Caco-2 (cell line): ENCODE measurements at regions not wholly inside any gene's neighbourhood (a gene's known extent, or its start where the extent isn't known, plus 50 kb on each side); places are given as distances from the start of the nearest gene placed in this dataset.

Experiments
- BruUV-seq: library from RNA; stranded (reverse); fragments of 400-500 nt; replicated peaks from 2 replicates; lab custom pipeline; 2021; lab: Mats Ljungman, UMichigan
- CTCF ChIA-PET: fragments of 300-600 bp; sonication (Branson Sonifier 250); formaldehyde crosslinking; loops from one replicate; lab custom pipeline; 2022; ENCODE audit warnings: antibody characterized with exemption; lab: Charles Lee
- POLR2A ChIA-PET: fragments of 300-600 bp; sonication (Branson Sonifier 250); formaldehyde crosslinking; loops from one replicate; lab custom pipeline; 2022; ENCODE audit warnings: antibody characterized with exemption; lab: Charles Lee
- DNase-seq, 2 experiments: peaks; one replicate each; pipeline versions ENCODE4 v3.0.0 to v3.0.0-alpha.2; 2020 to 2022
- H3K27me3 ChIP-seq: replicated peaks from 2 replicates; pipeline ENCODE4 v1.6.0; 2011; ENCODE audit warnings: low read length; ENCODE audit not compliant: control insufficient read depth, insufficient read depth
- H3K36me3 ChIP-seq: 2 replicates; pipeline ENCODE4 v1.5.1; 2011; ENCODE audit warnings: low read length; ENCODE audit not compliant: control insufficient read depth, insufficient read depth
- H3K4me1 ChIP-seq: fragments of 250-450 bp; sonication (Bioruptor Pico); 2 replicates; pipeline ENCODE4 v1.5.1; 2020; ENCODE audit warnings: mild to moderate bottlenecking
- H3K4me3 ChIP-seq: 2 replicates; pipeline ENCODE4 v1.5.1; 2011; ENCODE audit warnings: low read depth, mild to moderate bottlenecking, control low read depth, low read length
- H3K9me3 ChIP-seq: fragments of 250-450 bp; sonication (Bioruptor Pico); 2 replicates; pipeline ENCODE4 v1.5.1; 2020; ENCODE audit warnings: mild to moderate bottlenecking, moderate library complexity
- H3K27ac Mint-ChIP-seq: one replicate; pipeline ENCODE4 v1.8.0; 2022; ENCODE audit warnings: mixed read lengths; ENCODE audit not compliant: unreplicated experiment
- H3K27me3 Mint-ChIP-seq: one replicate; pipeline ENCODE4 v1.8.0; 2022; ENCODE audit warnings: mixed read lengths; ENCODE audit not compliant: insufficient read depth, unreplicated experiment
- H3K36me3 Mint-ChIP-seq: one replicate; pipeline ENCODE4 v1.8.0; 2022; ENCODE audit warnings: mild to moderate bottlenecking, mixed read lengths; ENCODE audit not compliant: insufficient read depth, unreplicated experiment
- H3K4me1 Mint-ChIP-seq: one replicate; pipeline ENCODE4 v1.8.0; 2022; ENCODE audit warnings: low read depth, mixed read lengths; ENCODE audit not compliant: unreplicated experiment
- H3K4me3 Mint-ChIP-seq: one replicate; pipeline ENCODE4 v1.8.0; 2022; ENCODE audit warnings: mild to moderate bottlenecking, moderate library complexity, mixed read lengths; ENCODE audit not compliant: unreplicated experiment
- H3K9me3 Mint-ChIP-seq: one replicate; pipeline ENCODE4 v1.8.0; 2022; ENCODE audit warnings: mixed read lengths; ENCODE audit not compliant: unreplicated experiment
- intact Hi-C: fragments of 100-400 bp; cut with micrococcal nuclease; formaldehyde crosslinking; loops from one replicate; pipeline ENCODE4 v1.10.0; 2022; ENCODE audit not compliant: unreplicated experiment
- TF ChIP-seq, protein P1 (sequence below), 2 experiments: fragments of 200-600 bp in 1 of 2; IDR thresholded peaks; 1 replicate in 1 of 2; 2 replicates in 1 of 2; pipeline versions ENCODE4 v1.5.1 to v1.8.0; 2011 to 2022; ENCODE audit warnings: antibody characterized with exemption in 1 of 2, control low read depth in 1 of 2, inconsistent platforms in 1 of 2, low read depth in 1 of 2, low read length in 1 of 2, mild to moderate bottlenecking in 1 of 2, moderate library complexity in 1 of 2; ENCODE audit not compliant: insufficient read depth in 1 of 2, severe bottlenecking in 1 of 2, unreplicated experiment in 1 of 2

DNA sequence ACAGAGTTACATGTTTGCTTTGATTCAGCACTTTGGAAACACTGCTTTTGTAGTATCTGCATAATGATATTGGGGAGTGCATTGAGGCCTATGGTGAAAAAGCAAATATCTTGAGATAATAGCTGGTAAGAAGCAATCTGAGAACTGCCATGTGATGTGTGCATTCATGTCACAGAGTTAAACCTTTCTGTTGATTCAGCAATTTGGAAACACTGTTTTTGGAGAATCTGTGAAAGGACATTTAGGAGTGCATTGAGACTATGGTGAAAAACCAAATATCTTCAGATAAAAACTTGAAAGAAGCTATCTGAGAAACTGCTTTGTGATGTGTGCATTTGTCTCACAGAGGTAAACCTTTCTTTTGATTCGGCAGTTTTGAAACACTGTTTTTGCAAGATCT, 346.8 kb downstream of the OR4C45 start:
- no peaks in the 10 kb centered on the region for H3K36me3 Mint-ChIP-seq
- intact Hi-C loops: no loop called here

DNA sequence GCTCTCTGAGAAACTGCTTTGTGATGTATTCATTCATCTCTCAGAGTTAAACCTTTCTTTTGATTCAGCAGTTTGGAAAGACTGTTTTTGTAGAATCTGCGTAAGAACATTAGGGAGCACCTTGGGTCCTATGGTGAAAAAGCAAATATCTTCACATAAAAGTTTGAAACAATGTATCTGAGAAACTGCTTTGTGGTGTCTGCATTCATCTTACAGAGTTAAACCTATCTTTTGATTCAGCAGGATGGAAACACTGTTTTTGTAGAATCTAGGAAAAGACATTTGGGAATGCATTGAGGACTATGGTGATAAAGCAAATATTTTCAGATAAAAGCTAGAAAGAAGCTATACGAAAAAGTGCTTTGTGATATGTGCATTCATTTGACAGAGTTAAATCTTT, 361.3 kb downstream of the OR4C45 start:
- no peak for DNase-seq
- Mint-ChIP-seq H3K4me1 (no peaks in the 10 kb centered on the region), H3K27ac (no peak overlapping the region), H3K9me3 (peaks cover 16% of the 10 kb centered on the region), H3K36me3 (no peaks in the 10 kb centered on the region), H3K27me3 (no peaks in the 10 kb centered on the region), H3K4me3 (no peak overlapping the region)
- BruUV-seq: no TSS peak
- Histone ChIP-seq H3K4me3 (no peak overlapping the region), H3K36me3 (no peaks in the 10 kb centered on the region), H3K27me3 (no peaks in the 10 kb centered on the region), H3K4me1 (no peaks in the 10 kb centered on the region), H3K9me3 (peaks cover 46% of the 10 kb centered on the region)
- ChIA-PET POLR2A (no interaction called here), CTCF (no interaction called here)
- intact Hi-C loops: no loop called here
- TF ChIP-seq, protein P1, sequence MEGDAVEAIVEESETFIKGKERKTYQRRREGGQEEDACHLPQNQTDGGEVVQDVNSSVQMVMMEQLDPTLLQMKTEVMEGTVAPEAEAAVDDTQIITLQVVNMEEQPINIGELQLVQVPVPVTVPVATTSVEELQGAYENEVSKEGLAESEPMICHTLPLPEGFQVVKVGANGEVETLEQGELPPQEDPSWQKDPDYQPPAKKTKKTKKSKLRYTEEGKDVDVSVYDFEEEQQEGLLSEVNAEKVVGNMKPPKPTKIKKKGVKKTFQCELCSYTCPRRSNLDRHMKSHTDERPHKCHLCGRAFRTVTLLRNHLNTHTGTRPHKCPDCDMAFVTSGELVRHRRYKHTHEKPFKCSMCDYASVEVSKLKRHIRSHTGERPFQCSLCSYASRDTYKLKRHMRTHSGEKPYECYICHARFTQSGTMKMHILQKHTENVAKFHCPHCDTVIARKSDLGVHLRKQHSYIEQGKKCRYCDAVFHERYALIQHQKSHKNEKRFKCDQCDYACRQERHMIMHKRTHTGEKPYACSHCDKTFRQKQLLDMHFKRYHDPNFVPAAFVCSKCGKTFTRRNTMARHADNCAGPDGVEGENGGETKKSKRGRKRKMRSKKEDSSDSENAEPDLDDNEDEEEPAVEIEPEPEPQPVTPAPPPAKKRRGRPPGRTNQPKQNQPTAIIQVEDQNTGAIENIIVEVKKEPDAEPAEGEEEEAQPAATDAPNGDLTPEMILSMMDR (IDR thresholded peaks at IDR 0.05; ENCODE audit: insufficient read depth in 1 of 2, low read depth in 1 of 2, low read length in 1 of 2, severe bottlenecking in 1 of 2, unreplicated experiment in 1 of 2): no peak

More for the DNA sequence above, 346.8 kb downstream of the OR4C45 start:
- Mint-ChIP-seq H3K4me3 (no peak overlapping the region), H3K27ac (no peak overlapping the region), H3K4me1 (no peaks in the 10 kb centered on the region), H3K27me3 (no peaks in the 10 kb centered on the region), H3K9me3 (peaks cover 8% of the 10 kb centered on the region)
- TF ChIP-seq, protein P1 (IDR thresholded peaks at IDR 0.05; ENCODE audit: insufficient read depth in 1 of 2, low read depth in 1 of 2, low read length in 1 of 2, severe bottlenecking in 1 of 2, unreplicated experiment in 1 of 2): no peak
- ChIA-PET POLR2A (no interaction called here), CTCF (no interaction called here)
- peaks cover 42% of the 10 kb centered on the region for H3K9me3 ChIP-seq
- H3K4me1 ChIP-seq: no peaks in the 10 kb centered on the region
- no peak for DNase-seq
- H3K27me3 ChIP-seq: no peaks in the 10 kb centered on the region
- no peak overlapping the region for H3K4me3 ChIP-seq
- no TSS peak for BruUV-seq
- no peaks in the 10 kb centered on the region for H3K36me3 ChIP-seq

DNA sequence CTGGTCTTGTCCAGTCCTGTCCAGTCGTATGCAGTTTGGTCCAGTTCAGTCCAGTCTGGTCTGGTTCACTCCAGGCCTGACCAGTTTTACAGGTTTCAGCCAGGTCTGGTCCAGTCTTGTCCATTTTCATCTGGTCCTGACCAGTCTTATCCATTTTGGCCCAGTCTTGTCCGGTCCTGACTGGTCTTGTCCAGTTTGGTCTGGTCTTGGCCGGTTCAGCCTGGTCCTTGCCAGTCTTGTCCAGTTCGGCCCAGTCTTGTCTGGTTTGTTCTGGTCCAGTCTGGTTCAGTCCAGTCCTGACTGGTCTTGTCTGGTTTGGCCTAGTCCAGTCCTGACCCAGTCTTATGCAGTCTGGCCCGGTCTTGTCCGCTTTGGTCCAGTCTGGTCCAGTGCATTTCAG, 380.2 kb downstream of the OR4C45 start:
- peak; percentile 6 to 19 for DNase-seq
- no peaks in the 10 kb centered on the region for H3K27me3 Mint-ChIP-seq
- Histone ChIP-seq H3K4me1 (no peaks in the 10 kb centered on the region), H3K36me3 (no peaks in the 10 kb centered on the region), H3K27me3 (no peaks in the 10 kb centered on the region), H3K4me3 (no peak overlapping the region), H3K9me3 (peaks cover 11% of the 10 kb centered on the region)
- intact Hi-C loops: no loop called here
- no peaks in the 10 kb centered on the region for H3K36me3 Mint-ChIP-seq
- no peaks in the 10 kb centered on the region for H3K4me1 Mint-ChIP-seq
- TF ChIP-seq, protein P1 (IDR thresholded peaks at IDR 0.05; ENCODE audit: insufficient read depth in 1 of 2, low read depth in 1 of 2, low read length in 1 of 2, severe bottlenecking in 1 of 2, unreplicated experiment in 1 of 2): no peak
- H3K9me3 Mint-ChIP-seq: peaks cover 27% of the 10 kb centered on the region
- no peak overlapping the region for H3K27ac Mint-ChIP-seq
- no peak overlapping the region for H3K4me3 Mint-ChIP-seq
- no TSS peak for BruUV-seq
- POLR2A ChIA-PET: no interaction called here
- CTCF ChIA-PET: no interaction called here
